NB4 (cell line): ENCODE measurements at regions not wholly inside any gene's neighbourhood (a gene's known extent, or its start where the extent isn't known, plus 50 kb on each side); places are given as distances from the start of the nearest gene placed in this dataset.

Source experiments
- CTCF ChIP-seq: IDR thresholded peaks from one replicate; pipeline ENCODE4 v1.5.1; 2012; ENCODE audit warnings: low read depth, low read length
- MAX ChIP-seq: IDR thresholded peaks from 2 replicates; pipeline ENCODE4 v1.6.1; 2011; ENCODE audit warnings: low read depth, low read length
- MYC ChIP-seq: IDR thresholded peaks from 2 replicates; pipeline ENCODE4 v1.6.1; 2011; ENCODE audit warnings: low read depth, low read length
- POLR2A ChIP-seq: IDR thresholded peaks from 2 replicates; pipeline ENCODE4 v1.6.1; 2011; ENCODE audit warnings: mild to moderate bottlenecking; ENCODE audit not compliant: insufficient read length; ENCODE audit errors: extremely low read depth

- no peak for TF ChIP-seq POLR2A
- no peak for TF ChIP-seq CTCF
- no peak for TF ChIP-seq MAX
- TF ChIP-seq MYC, result no peak
Measured at GRCh38 chr3:59508273-59508672, 458.4 kb upstream of the CFAP20DC start.
